ENCODE measurements at regions not wholly inside any gene's neighbourhood (a gene's known extent, or its start where the extent isn't known, plus 50 kb on each side); places are given as distances from the start of the nearest gene placed in this dataset.

- no peak for TF ChIP-seq CTCF (IDR thresholded peaks at IDR 0.05 in 4 of 5, conservative IDR thresholded peaks at IDR 0.05 in 1 of 5)
- no peak for TF ChIP-seq POLR2A (IDR thresholded peaks at IDR 0.05)
These were observed 195.2 kb downstream of the UQCRFS1 start for GRCh38 chr19:29017788-29018187.

All from gastrocnemius medialis (tissue), 4 donors.